HG02981 (cell line): ENCODE measurements at regions not wholly inside any gene's neighbourhood (a gene's known extent, or its start where the extent isn't known, plus 50 kb on each side); places are given as distances from the start of the nearest gene placed in this dataset.
"Not testable (repeated sequence)": the region's sequence is repeated elsewhere in the genome, so short reads cannot be mapped to it uniquely, and the experiment has no call there.

Experiments used
- ATAC-seq: cut with Tn5 transposase; IDR thresholded peaks from one replicate; pipeline ENCODE4 v1.9.1; 2021; ENCODE audit warnings: mild to moderate bottlenecking, moderate library complexity; ENCODE audit not compliant: unreplicated experiment

GRCh38 chr13:79648191-79648590, 167.2 kb downstream of the NDFIP2 start:
- no peak for ATAC-seq

GRCh38 chr13:79647533-79647932, 166.6 kb downstream of the NDFIP2 start:
- no peak for ATAC-seq

- no peak for ATAC-seq
These were observed 165.9 kb downstream of the NDFIP2 start for GRCh38 chr13:79646880-79647279.

- ATAC-seq: no peak
These were observed 164.6 kb downstream of the NDFIP2 start for GRCh38 chr13:79645569-79645968.

GRCh38 chr13:79642596-79642995, 161.6 kb downstream of the NDFIP2 start:
- no peak for ATAC-seq

- no peak for ATAC-seq
These were observed 156.3 kb downstream of the NDFIP2 start for GRCh38 chr13:79637133-79637763.

- ATAC-seq: no peak
These were observed 150.2 kb downstream of the NDFIP2 start for GRCh38 chr13:79631051-79631659.

GRCh38 chr13:79628463-79628862, 147.5 kb downstream of the NDFIP2 start:
- no peak for ATAC-seq

GRCh38 chr13:79626924-79627323, 146.0 kb downstream of the NDFIP2 start:
- ATAC-seq: no peak

GRCh38 chr13:79625517-79625916, 144.6 kb downstream of the NDFIP2 start:
- no peak for ATAC-seq

GRCh38 chr13:79621902-79622301, 140.9 kb downstream of the NDFIP2 start:
- ATAC-seq: no peak

GRCh38 chr13:79621449-79621848, 140.5 kb downstream of the NDFIP2 start:
- no peak for ATAC-seq

GRCh38 chr13:79614250-79614918, 133.4 kb downstream of the NDFIP2 start:
- no peak for ATAC-seq

GRCh38 chr13:79612604-79613003, 131.6 kb downstream of the NDFIP2 start:
- no peak for ATAC-seq

GRCh38 chr13:79607895-79608294, 126.9 kb downstream of the NDFIP2 start:
- ATAC-seq: not testable (repeated sequence)
